ENCODE measurements at regions not wholly inside any gene's neighbourhood (a gene's known extent, or its start where the extent isn't known, plus 50 kb on each side); places are given as distances from the start of the nearest gene placed in this dataset.
A peak's percentile ranks its signal among the peaks of the same experiment; 100 is the strongest.

DNA sequence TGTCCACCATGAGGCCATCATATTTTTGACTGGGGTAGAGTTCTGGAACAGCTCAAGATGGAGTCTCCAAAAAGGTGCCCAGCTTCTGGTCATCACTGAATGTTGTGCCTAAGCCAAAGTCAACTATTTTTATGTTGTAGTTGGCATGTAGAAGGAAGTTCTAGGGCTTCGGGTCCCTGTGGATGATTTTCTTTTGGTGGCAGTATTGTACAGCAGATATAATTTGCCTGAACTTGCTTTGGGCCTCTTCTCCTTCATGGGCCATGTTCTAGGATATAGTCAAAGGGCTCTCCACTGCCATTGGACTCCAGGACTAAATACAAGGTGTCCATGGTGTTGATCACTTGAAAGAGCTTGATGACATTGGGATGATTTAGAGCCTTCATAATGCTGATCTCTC, 143.6 kb downstream of the SLC38A4 start:
- peaks cover 18% of the 10 kb centered on the region for H3K4me1 Mint-ChIP-seq (ENCODE audit: low read depth)
- no peak overlapping the region for H3K4me3 Mint-ChIP-seq (ENCODE audit: unreplicated experiment)
- DNase-seq (ENCODE audit: low spot score): no peak
- H3K27ac Mint-ChIP-seq (ENCODE audit: unreplicated experiment): no peak overlapping the region
- TF ChIP-seq, protein P1, sequence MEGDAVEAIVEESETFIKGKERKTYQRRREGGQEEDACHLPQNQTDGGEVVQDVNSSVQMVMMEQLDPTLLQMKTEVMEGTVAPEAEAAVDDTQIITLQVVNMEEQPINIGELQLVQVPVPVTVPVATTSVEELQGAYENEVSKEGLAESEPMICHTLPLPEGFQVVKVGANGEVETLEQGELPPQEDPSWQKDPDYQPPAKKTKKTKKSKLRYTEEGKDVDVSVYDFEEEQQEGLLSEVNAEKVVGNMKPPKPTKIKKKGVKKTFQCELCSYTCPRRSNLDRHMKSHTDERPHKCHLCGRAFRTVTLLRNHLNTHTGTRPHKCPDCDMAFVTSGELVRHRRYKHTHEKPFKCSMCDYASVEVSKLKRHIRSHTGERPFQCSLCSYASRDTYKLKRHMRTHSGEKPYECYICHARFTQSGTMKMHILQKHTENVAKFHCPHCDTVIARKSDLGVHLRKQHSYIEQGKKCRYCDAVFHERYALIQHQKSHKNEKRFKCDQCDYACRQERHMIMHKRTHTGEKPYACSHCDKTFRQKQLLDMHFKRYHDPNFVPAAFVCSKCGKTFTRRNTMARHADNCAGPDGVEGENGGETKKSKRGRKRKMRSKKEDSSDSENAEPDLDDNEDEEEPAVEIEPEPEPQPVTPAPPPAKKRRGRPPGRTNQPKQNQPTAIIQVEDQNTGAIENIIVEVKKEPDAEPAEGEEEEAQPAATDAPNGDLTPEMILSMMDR (IDR thresholded peaks at IDR 0.05): peak; percentile 53
- H3K36me3 Mint-ChIP-seq (ENCODE audit: low read depth): peaks cover 5% of the 10 kb centered on the region
- peaks cover 14% of the 10 kb centered on the region for H3K9me3 Mint-ChIP-seq (ENCODE audit: low read depth)
- no peaks in the 10 kb centered on the region for H3K27me3 Mint-ChIP-seq (ENCODE audit: low read depth)

DNA sequence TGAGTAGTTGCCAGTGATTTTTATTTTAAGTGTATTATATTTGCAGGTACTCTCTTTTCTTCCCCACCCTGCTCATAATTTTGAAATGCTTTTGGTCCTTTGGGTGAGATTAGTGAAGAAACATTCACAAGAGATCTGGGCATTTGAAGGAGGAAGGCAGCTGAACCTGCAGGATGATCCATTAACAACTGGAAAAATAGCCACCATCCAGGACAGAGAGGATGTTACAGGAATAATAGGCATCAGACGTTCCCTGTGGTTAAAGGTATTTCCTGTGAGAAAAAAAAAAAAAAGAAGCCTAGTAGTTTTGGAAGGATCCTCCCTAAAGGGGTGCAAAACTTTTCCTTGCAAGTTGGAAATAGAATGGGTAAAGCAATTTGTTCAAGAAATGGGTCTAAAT, 145.3 kb downstream of the SLC38A4 start:
- no peak for DNase-seq (ENCODE audit: low spot score)
- Mint-ChIP-seq H3K4me3 (ENCODE audit: unreplicated experiment) (no peak overlapping the region), H3K36me3 (ENCODE audit: low read depth) (peaks cover 5% of the 10 kb centered on the region), H3K27me3 (ENCODE audit: low read depth) (no peaks in the 10 kb centered on the region), H3K9me3 (ENCODE audit: low read depth) (peaks cover 14% of the 10 kb centered on the region), H3K27ac (ENCODE audit: unreplicated experiment) (no peak overlapping the region), H3K4me1 (ENCODE audit: low read depth) (peaks cover 30% of the 10 kb centered on the region)
- TF ChIP-seq, protein P1 (IDR thresholded peaks at IDR 0.05): no peak

GRCh38 chr12:46679754-46680153, 146.0 kb downstream of the SLC38A4 start:
- no peaks in the 10 kb centered on the region for H3K27me3 Mint-ChIP-seq (ENCODE audit: low read depth)
- no peak overlapping the region for H3K27ac Mint-ChIP-seq (ENCODE audit: unreplicated experiment)
- H3K4me3 Mint-ChIP-seq (ENCODE audit: unreplicated experiment): no peak overlapping the region
- DNase-seq (ENCODE audit: low spot score): no peak
- TF ChIP-seq, protein P1 (IDR thresholded peaks at IDR 0.05): no peak
- H3K4me1 Mint-ChIP-seq (ENCODE audit: low read depth): peaks cover 36% of the 10 kb centered on the region
- H3K36me3 Mint-ChIP-seq (ENCODE audit: low read depth): peaks cover 3% of the 10 kb centered on the region
- H3K9me3 Mint-ChIP-seq (ENCODE audit: low read depth): peaks cover 13% of the 10 kb centered on the region

- TF ChIP-seq, protein P1 (IDR thresholded peaks at IDR 0.05): no peak
- no peaks in the 10 kb centered on the region for H3K27me3 Mint-ChIP-seq (ENCODE audit: low read depth)
- H3K4me3 Mint-ChIP-seq (ENCODE audit: unreplicated experiment): no peak overlapping the region
- no peak overlapping the region for H3K27ac Mint-ChIP-seq (ENCODE audit: unreplicated experiment)
- peaks cover 43% of the 10 kb centered on the region for H3K4me1 Mint-ChIP-seq (ENCODE audit: low read depth)
- no peaks in the 10 kb centered on the region for H3K36me3 Mint-ChIP-seq (ENCODE audit: low read depth)
- peaks cover 3% of the 10 kb centered on the region for H3K9me3 Mint-ChIP-seq (ENCODE audit: low read depth)
- DNase-seq (ENCODE audit: low spot score): no peak
Observed at GRCh38 chr12:46678426-46678825, 147.4 kb downstream of the SLC38A4 start.

GRCh38 chr12:46677749-46678148, 148.0 kb downstream of the SLC38A4 start:
- H3K27me3 Mint-ChIP-seq (ENCODE audit: low read depth): no peaks in the 10 kb centered on the region
- TF ChIP-seq, protein P1 (IDR thresholded peaks at IDR 0.05): peak; percentile 69
- H3K4me3 Mint-ChIP-seq (ENCODE audit: unreplicated experiment): no peak overlapping the region
- no peak overlapping the region for H3K27ac Mint-ChIP-seq (ENCODE audit: unreplicated experiment)
- H3K4me1 Mint-ChIP-seq (ENCODE audit: low read depth): peaks cover 43% of the 10 kb centered on the region
- H3K36me3 Mint-ChIP-seq (ENCODE audit: low read depth): no peaks in the 10 kb centered on the region
- no peaks in the 10 kb centered on the region for H3K9me3 Mint-ChIP-seq (ENCODE audit: low read depth)
- DNase-seq (ENCODE audit: low spot score): no peak

Measured in chondrocyte (in vitro differentiated cells).